ENCODE measurements at regions not wholly inside any gene's neighbourhood (a gene's known extent, or its start where the extent isn't known, plus 50 kb on each side); places are given as distances from the start of the nearest gene placed in this dataset.
A peak's percentile ranks its signal among the peaks of the same experiment; 100 is the strongest.
"Not testable (repeated sequence)": the region's sequence is repeated elsewhere in the genome, so short reads cannot be mapped to it uniquely, and the experiment has no call there.

DNA sequence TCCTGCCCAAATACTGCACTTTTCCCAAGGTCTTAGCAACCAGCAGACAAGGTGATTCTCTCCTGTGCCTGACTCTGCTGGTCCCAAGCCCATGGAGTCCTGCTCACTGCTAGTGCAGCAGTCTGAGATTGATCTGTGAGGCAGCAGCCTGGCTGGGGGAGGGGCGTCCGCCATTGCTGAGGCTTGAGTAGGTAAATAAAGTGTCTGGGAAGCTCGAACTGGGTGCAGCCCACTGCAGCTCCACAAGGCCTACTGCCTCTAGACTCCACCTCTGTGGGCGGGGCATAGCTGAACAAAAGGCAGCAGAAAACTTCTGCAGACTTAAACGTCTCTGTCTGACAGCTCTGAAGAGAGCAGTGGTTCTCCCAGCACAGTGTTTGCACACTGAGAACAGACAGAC lies 258.7 kb downstream of the ABCC12 start:
- not testable (repeated sequence) for DNase-seq

DNA sequence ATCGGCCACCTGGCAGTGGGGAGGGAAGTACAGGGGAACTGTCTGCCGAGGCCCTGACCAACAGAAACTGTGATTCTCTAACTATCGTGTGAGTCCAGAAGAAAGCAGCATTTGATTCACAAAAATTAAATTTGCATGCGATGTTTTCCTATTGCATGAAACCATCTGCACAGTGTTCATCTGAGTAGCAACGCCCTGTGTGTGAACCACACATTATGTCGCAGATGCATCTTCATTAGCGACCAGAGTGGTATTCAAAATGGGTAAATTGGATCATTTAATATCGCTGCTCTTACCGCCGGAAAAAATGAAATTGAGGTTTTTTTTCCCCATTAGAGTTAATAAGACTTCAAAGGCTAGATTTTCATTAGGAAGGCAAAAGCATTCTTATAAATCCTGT lies 260.6 kb downstream of the ABCC12 start:
- no peak for DNase-seq

DNA sequence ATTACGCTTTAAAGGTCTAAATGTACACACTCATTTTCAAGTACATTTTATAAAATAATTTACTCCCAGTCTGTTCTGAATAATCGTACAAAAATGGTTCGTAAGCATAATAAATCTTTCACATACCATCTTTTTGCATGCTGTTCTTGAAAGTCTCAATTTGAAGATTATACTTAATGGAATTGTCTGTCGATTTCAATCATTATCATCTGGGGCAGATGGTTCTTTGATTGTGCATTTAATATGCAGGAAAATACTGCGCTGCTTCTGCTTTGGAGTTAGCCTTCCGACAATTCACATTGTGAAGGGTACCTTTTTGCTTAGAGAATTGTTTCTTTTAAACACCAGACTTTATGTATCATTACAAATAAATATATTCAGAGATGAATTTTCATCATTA lies 262.8 kb downstream of the ABCC12 start:
- DNase-seq: no peak

DNA sequence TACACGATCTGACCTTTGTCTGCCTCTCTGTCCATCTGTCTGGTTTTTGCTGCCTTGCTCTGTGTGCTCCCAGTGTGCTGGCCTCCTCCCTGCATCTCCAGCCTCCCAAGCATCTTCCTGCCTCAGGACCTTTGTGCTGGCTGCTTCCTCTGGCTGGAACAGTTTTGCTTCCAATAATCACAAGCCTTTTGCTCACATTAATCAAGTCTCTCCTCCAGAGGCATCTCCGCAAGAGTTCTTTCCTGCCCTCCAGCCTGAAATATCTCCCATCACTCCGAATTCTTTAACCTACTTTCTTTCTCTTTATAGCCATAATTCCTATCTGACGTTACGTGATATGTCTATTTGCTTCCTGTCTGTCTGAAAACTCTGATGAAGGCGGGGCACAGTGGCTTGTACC lies 267.1 kb downstream of the ABCC12 start:
- no peak for DNase-seq

DNA sequence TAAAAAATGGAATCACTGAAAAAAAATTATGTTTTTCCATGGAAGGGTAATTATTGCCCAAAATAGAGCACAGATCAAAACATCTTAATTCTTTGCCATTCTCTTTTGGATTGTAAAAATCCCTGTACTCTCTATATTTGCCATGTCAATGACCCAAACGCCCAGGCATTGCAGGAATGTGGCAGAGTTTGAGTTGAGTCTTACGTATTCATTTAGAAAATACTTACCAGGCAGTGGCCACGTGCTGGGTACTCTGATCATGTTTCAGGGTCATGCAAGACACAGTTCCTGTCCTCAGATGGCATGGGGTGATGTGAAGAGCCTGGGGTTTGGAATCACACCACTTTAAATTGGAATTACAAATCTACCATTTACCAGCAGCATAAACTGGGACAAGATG lies 267.7 kb downstream of the ABCC12 start:
- DNase-seq: no peak

DNA sequence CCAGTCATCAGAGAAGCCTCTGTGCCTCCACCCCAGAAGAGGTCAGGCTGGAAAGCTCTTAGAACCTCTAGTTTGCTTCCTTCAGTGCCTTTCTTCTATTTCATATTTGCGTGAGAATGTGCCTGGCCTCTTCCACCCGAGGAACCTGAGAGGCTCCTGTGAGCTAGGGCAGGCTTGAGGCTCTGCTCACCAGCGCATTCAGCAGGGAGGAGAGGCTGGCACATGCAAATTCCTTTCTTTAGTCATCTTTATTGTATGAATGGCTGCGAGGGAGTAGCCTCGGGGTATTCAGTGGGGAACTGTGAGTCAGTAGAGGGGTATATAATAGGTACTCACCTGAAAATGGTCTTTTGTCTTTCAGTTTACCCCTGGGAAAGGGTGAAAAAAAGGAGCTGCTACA lies 268.3 kb downstream of the ABCC12 start:
- DNase-seq: no peak

DNA sequence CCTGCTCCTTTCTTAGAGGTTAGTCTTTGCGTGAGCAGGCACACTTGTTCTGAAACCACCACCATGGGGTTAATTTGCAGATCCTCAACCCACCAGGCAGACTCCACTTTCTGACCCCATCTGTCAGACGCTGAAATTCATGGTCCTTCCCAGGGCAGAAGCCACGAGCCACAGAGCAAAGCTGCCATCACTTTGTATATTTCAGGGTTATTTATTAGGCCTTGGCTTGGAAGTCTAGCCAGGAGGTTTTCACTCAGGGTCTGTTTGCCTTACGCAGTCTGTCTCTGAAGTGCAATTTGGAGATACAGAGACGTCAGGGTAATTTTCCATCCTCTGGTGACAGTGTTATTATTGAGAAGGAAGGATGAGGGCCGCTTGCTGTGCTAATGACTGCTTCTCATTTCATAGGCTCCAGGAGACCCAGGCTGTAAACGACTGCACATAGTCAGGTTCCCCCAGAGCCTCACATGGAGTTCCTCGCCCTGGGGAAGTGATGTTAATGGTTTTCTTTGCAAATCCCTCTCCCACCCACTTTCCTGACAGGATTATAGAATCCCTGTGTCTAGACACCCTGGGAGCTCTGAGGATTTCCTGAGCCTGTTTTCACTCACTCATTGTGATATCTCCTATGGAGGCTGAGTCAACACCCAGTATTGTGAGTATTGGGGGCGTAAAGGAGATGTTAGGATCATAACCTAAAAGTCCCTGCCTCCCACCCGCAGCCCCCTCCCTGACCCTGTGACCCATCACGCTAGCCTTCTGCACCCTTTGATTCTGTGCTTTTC lies 269.0 kb downstream of the ABCC12 start:
- peak; percentile 6 for DNase-seq

DNA sequence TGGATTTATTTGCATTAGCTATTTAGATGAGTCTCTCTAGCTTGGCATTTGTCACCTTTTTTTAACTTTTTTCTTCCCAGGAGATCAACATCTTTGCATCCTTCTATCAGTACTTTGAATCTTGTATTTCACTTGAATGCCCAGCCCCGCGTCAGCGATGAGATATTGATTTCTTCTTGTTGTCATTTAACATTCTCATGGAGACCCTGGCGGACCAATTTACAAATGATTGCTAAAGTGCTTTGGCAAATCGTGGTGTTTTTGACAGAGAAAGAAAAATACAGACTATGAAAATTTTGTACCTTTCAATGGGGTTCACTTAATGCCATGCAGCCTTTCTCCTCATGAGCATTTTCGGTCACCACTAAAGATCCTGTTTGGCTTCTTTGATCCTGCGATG lies 269.7 kb downstream of the ABCC12 start:
- DNase-seq: no peak

DNA sequence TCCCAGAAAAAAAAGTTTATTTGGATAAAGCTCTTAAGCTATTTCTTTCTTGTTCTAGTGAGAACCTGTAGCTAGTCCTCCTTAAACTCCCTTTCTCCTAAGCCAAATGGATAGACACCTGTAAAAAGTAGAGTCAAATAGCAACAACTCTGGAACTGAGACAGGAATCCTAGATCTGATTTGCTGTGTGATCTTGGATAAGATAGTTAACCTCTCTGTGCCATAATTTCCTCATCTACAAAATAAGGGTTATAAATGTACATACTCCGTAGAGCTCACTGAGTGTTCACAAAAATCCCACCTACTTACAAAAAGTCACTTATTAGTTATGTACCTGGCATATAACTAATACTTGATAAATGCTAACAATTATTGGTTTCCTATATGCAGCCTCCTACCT lies 270.3 kb downstream of the ABCC12 start:
- DNase-seq: no peak

DNA sequence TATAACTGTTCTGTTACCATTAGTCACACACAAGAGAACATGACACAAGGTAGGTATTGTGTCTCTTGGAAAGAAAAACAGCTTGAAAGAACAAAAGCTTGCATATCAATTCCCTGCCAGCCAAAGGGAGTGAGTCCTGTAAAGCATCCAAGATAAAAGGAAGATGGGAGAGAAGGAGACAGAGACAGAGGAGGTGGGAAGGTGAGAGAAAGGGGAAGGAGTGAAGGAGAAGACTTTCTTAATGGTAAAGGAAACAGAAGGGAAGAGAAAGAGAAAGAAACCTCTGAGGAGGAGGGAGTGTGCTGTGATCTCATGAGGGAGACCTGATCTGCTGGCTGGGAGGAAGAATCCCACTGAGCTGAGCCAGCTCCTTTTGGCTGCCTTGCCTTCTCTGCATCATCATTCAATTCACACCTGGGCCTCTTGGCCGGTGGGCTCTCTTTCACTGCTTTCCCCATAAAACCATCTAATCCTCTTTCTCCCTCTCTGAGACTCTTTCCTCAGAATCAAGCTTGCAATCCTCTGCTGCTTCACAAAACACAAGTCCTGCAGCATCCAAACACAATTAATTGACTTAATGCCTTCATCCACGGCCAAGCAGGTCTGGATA lies 271.6 kb downstream of the ABCC12 start:
- DNase-seq: no peak

DNA sequence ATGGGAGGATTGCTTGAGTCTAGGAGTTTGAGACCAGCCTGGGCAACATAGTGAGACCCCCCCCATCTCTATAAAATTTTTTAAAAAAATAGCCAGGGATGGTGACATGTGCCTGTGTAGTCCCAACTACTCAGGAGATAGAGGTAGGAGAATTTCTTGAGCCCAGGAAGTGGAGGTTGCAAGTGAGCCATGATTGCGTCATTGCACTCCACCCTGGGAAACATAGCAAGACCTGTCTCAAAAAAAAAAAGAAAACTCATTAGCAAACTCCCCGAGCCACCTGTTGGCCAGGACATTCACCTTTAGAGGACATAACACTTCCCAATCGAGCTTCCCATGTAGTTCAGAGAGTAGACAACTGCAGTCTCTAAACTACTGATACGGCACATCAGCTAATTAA lies 274.2 kb downstream of the ABCC12 start:
- no peak for DNase-seq

DNA sequence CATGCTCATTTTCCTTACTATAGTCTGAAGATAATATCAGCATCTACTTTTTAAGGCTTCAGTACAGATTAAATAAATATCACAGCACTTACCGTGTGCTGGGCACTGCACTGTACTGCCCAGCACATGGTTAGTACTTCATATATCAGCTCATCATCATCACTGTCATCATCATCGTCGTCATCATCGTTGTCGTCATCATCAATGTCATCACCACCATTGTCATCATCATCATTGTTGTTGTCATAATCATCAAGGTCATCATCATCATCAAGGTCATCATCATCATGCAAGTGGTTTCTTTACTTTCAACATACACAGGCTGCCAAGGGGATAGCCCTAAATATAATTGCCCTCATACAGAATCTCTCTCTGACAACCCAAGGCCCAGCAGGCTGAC lies 275.1 kb downstream of the ABCC12 start:
- DNase-seq: no peak

DNA sequence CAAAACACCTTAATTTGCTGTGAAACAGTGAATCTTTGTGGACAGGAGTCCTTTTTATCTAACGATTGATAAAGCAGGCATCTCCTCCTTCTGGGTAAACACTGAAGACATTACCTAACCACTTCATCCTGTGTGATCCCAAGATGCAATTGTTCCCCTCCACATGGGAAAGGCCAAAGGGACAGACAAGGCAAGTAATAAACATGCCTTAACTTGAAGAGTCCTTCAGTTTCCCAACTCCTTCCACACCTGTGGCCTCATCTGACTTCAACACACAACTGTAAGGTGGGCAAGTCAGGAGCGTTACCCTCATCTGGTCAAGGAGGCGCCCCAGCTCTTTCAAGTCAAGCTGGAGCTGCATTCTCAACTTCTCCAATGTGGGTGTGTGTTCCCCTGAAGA lies 278.6 kb downstream of the ABCC12 start:
- no peak for DNase-seq

DNA sequence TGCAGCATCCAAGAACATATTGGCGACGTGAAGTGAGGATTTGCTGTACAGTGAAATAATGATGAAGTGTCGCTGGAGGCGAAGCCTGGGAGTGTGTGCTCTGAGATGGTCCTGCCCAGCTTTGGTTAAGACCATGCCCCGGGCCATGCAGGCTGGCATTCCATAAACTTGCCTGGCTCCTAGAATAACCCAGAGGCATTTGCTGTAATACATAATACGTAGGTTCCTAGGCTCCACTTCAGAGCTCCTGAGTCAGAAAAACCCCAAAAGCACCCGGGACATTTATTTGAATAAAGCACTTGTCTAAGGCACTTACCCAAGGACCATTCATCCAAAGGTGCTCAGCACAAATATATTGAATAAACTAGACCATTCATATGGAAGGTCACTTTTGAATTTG lies 279.3 kb downstream of the ABCC12 start:
- no peak for DNase-seq

DNA sequence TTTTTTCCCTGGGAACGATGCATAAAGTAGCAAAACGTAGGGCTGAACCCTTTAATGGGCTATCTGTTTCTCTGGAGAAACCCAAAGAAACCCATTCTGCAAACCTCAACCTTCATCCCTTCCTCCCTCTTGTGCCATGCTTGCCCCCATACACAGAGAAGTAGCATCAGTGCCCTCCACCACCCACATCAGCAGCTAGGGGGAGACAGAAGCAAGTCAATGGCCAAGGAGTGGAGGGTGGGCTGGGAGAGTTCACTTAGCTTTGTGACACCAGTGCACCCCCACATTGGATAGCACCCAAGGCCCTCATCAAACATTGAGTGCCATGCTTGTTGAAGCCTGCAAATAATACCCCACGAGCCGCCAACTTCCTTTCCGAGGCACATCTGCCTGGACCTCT lies 282.4 kb downstream of the ABCC12 start:
- no peak for DNase-seq

DNA sequence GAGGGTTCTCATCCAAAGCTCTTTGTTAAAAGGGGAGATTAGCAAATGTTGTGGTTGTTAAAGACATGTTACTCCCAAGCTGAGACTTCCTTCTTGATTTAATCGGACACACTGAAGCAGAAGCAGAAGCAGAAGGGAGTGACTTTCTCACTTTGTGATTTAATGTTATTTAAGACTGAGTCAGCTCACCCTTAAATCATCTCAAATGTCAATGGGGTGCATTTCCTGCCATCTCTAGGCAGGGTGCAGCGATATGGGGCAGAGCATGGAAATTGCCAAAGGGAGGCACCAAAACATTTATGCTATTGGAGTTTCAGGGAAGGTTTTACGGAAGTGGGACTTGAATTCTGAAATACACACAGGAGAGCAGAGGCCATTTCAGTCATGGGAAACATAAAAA lies 283.6 kb downstream of the ABCC12 start:
- DNase-seq: no peak

DNA sequence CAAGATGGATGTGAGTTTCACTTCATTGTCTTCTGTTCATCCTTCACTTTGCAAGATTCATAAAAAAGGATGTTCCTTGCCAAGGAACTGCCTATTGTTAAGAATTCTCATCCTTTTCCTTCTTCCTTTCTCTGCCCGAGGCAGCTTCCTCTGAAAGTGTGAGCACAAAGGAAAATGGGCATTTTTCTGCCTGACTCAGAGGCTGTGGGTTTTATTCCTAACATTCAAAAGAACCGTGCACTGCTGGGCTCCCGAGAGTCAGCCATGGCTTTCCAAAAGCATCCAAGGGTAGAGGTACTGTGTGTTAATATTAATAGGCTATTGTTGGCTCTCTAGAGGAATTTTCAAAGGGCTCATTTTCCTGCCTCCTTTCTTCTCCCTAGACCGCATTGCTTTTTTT lies 289.4 kb downstream of the ABCC12 start:
- DNase-seq: no peak

DNA sequence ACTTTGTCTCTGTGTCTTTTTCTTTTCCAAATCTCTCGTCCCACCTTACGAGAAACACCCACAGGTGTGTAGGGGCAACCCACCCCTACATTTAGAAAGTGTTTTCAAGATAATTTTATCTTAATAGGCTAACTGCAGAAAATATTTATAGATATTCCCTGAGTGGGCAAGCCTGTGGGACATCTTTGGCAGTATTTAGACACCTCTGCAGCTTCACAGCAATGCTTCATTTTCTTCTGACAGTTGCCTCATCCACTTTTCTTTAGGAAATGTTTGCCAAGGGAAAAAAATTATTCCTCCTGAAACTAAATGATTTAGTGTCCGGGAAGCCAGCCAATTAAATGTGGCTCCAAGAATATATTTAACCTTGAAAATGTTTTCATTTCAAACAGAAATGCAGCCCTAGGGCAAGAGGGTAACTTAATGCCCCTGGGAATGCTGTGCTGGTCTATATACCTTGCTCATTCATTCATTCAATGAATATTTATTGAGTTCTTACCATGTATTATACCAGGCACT lies 290.4 kb downstream of the ABCC12 start:
- DNase-seq: no peak

DNA sequence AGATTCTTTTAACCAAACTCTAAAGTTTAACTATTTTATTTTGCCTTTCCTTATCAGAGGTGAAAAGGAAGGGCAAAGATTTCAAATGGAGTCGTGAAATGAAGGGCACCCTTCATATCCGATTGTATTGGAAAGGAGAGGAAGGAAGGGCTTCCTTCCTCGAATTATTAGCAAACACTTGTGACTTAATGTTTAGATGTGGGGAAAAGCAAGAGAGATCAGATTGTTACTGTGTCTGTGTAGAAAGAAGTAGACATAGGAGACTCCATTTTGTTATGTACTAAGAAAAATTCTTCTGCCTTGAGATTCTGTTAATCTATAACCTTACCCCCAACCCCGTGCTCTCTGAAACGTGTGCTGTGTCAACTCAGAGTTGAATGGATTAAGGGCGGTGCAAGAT lies 291.5 kb downstream of the ABCC12 start:
- not testable (repeated sequence) for DNase-seq

DNA sequence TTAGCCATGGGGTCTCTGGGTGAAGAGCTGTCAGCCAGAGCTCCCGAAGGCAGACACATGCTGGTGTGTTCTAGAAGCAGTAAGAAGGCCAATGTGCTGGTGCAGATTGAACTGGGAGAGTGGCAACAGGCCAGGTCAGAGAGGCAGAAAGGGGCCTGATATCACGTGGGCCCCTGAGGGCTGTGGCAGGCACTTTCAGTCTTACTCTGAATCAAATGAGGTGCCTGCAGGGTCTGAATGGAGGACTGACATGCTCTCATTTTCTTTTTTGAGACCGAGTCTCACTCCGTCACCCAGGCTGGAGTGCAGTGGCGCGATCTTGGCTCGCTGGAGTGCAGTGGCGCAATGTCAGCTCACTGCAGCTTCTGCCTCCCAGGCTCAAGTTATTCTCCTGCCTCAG lies 293.8 kb downstream of the ABCC12 start:
- DNase-seq: no peak

DNA sequence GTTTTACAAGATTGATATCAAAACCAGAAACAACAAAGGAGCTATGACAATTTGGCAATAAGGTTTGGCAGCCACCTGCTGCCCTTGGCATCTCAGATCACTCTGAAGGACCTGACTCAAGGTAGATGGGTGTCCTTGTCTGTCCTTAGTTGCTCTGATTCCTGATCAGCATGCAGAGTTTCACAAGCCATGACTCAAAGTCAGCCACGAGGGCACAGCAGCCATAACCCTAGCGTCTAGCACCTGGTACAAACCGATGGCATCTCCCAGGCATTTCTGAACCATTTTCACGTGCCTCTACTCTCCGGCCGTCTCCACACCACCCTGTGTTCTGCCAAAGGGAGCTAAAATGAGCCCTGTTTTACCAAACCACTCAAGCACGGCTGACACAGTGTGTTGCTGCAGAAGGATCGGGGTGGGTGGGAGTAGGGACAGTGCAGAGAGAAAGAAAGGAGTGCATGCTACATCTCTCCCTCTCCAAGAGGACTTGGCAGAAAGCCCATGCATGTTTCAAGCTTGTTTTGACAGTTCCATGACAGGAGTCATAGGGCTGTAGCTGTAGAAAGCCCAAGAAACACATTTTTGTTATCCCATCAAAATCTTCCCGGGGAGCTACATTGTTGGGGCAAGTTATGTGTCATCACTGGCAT lies 297.3 kb downstream of the ABCC12 start:
- DNase-seq: no peak

DNA sequence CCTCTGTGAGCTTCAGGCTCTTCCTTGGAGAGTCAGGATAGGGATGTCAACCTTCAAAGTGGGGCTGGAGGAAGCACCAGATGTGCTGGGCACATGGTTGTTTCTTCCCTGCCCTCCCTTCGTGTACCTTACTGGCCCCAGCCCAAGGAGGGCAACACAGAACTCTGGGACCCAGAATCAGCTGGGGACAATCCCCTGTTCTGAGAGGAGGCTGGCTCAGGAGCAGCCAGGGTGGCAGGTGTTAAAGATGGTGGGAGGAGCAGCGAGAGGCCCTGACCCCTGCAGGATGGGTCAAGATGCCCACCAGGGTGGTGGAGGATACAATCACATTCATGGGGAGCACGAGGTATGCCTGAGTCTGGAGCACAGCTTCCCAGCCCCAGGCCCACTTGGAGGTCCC lies 300.4 kb downstream of the ABCC12 start:
- DNase-seq: no peak

DNA sequence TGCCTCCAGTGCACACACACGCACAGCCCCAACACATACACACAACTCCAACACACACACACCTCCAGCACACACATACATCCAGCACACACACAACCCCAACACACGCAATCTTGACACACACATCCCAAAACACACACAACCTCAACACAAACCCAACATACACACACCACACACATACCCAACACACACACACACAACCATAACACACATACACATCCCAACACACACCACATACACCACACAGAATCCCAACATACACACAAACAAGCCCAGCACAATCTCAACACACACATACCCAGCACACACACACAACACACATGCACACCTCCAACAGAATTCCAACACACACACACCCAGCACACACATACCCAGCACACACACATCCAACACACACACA lies 301.1 kb downstream of the ABCC12 start:
- no peak for DNase-seq

DNA sequence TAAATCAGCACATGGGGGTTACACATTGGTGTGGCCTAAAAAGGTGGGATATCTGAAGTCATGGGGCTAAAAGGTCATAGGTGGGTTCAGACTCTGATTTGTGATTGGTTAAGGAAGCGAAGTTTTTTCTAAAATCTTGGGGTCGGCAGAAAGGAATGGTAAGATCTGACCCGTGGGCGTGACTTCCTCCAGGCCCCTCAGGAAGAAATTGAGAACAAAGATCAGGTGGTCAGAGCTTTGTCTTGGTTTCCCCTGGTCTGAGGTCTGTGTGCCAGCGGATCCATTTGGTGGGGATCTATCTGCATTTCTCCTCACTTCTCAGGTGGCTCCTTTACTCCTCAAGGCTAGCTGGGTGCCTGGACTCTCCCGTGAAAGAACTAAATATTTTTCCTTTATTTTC lies 302.8 kb downstream of the ABCC12 start:
- DNase-seq: no peak

All from NCI-H510A treated with DMSO at 0.1 percent for 48 hours (cell line).